GM19467 (cell line): ENCODE measurements at regions not wholly inside any gene's neighbourhood (a gene's known extent, or its start where the extent isn't known, plus 50 kb on each side); places are given as distances from the start of the nearest gene placed in this dataset.
"Not testable (repeated sequence)": the region's sequence is repeated elsewhere in the genome, so short reads cannot be mapped to it uniquely, and the experiment has no call there.

Experiments
- ATAC-seq: cut with Tn5 transposase; IDR thresholded peaks from one replicate; pipeline ENCODE4 v1.9.1; 2021; ENCODE audit warnings: mild to moderate bottlenecking, moderate library complexity; ENCODE audit not compliant: unreplicated experiment

DNA sequence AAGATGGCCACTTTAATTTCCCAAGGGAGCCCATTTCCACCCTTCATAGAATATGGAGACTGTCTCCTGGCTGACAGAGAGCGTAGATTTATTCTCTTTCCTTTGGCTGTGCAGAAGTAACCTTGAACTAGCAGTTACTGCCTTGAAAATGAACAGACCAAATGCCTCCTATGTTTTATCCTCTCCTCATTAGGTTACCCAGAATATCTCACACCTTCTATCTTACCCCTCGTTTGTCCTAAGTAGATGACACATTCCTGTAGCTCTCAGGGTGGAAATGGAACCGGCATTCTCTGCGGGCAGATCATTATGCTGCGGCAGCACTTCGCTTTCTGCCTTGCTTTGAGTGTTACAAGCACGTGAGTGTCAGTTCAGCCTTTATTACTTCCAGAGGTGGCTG, 336.5 kb downstream of the DCDC2C start:
- no peak for ATAC-seq

DNA sequence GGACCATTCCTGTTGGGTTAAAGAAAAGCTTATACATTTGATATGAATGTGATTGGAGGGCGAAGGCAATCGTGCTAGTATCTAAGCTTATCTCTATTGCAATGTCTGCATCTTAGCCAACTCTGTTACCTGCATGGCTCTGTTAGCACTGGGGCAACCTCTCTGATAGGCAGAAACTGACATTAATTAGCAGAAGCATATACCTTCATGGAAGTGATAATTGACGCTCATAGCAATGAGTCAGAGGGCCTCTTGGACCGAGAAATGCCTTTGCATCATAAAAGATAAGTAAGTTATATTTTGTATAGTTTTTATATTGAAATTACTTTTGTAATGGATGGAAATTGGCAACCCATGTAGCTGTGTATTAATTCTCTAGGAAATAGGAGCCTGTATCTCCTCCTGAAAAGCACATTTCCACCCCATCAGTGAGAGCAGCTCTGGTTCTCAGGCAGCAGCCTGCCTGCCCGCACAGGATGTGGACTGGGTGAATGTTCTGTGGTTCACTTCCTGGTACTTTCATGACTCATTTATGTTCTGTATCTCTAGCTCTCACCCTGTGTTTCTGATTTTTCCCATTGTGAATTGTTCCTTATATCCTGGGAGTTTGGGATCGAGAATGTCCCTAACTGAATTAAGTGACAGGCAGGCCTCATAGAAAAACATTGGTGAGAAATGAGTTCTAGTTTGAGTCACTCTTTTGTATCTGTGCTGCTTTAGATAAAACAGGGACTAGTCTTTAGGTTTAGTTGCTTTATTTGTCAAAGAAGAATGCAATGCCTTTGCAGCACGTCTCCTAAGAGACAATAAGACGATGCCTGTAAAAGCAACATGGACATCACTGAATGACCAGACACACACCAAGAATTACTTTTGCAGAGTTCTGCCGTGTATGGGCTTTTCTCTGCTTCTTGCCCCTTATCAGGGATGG, 344.9 kb downstream of the DCDC2C start:
- no peak for ATAC-seq

DNA sequence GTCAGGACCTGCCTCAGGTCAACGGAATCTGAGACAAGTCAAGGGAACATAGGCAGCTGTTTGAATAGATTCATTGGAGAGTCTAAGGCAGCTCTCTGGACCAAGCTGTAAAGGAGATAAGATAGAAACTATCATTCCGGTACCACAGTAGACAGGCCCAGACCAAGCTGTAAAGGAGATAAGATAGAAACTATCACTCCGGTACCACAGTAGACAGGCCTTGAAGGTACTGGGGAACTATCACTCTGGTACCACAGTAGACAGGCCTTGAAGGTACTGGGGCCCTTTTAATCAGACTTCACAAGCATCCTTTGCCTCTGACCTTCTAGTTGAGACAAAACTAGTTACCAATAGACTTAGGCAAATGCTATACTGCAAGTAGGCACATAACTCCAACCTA, 346.1 kb downstream of the DCDC2C start:
- no peak for ATAC-seq

DNA sequence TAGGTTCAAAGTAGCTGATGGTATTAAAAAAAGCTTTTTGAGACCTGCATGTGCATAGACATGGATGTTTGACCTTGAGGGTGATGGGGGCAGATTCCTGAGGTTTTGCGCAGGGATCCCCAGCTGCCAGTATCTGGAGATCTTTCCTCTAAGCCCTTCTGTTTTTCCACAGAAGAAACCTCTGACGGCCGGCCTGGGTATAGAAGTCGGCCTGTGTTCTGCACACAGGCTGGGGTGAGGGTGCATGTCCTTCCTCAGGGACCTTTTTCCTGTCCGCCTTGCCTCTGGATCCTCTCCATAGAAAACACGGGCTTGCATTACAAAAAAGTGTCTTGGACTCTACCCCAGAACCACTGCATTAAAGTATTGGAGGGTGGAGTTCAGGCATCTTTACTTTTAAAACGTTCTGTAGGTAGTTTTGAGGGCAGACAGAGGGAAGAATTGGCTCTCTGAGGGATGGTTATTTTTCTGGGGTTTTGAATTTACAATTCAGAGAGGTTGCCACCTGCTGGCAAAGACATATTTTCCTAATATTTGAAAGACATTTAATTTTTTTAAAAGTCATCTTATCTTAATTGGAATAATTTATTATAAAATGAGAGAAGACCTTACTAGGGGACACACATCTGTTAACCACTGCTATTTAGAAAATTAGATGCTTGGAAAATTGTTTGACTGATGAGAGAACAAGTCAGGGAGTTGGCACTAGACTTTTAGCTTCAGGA, 350.6 kb downstream of the DCDC2C start:
- ATAC-seq: no peak

DNA sequence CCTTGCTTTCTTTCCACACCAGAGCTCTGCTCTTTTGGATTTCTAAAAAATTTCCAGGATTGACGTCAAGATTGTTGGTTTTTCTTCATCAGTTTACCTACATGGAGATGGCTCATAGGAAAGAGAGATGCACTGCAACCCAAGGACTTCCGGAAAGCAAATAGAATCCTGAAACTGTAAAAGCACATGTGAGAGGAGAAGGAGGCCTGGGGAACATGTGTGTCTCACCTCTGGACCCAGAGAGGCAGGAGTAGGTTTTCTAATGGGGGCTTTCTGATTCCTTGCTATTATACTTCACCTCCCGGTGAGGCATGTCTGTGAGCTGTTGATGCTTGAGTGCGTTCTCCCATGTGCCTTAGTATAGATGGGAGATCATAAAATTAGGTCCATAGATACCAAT, 362.8 kb downstream of the DCDC2C start:
- ATAC-seq: no peak

DNA sequence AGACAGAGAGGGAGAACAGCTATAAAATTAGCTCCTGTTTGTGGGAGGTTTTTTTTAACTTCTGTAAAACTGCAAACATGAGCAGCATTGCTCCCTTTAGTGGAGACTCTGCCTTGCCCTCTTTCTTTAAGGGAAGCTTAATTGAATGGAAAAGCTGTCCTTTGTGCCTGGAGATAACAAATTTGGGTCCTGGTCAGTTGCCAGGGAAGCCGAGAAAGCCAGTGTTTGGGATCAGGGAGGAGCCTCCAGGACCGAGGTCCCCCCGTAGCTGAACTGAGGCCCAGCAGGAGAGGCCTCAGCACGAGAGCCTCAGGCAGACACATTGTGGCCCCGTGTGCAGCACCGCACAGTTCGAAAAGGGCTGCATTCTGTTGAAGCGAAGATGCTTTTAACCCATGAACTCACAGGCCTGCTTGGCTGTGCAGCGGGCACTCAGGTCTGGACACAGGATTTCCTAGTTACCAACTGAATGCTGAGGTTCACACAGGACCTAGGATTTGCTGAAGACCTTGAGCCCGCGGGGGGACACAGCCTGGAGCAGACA, 369.7 kb downstream of the DCDC2C start:
- no peak for ATAC-seq

DNA sequence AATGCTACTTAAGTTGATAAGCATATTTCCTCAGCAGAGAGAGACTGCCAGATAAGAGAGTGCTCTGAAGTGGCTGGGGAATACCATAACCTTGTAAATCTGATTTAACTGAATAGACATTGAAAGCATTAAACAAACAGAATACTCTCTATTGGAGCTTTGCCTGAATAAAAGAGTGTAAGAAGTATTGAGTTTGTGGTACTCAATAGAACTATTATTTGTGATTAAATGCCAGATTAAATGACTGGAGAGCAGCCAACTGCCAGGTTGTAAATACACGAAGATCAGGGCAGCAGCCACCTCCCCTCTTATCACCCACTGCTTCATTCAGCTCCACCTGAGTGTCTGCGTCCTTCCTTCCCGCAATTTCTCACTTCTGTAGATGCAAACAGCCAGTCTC, 373.6 kb downstream of the DCDC2C start:
- no peak for ATAC-seq

DNA sequence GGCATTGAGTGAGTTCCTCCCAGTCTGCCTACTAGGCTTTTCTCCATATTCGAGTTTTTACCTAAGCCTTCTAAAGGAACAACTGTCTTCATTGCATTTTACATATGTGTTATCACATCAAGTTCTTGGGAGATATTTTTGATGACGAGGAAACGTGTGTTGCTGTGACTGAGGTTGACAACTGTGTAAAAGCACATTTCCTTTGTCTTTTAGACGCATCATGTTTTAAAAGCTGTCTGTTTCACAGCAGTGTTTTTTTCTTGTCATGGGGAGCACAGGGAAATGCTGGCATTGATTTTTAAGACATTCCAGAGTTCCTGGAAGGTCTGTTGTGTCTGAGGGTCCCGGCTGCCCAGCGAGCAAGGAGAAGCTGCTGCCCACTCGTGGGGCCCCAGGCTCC, 381.8 kb downstream of the DCDC2C start:
- no peak for ATAC-seq

DNA sequence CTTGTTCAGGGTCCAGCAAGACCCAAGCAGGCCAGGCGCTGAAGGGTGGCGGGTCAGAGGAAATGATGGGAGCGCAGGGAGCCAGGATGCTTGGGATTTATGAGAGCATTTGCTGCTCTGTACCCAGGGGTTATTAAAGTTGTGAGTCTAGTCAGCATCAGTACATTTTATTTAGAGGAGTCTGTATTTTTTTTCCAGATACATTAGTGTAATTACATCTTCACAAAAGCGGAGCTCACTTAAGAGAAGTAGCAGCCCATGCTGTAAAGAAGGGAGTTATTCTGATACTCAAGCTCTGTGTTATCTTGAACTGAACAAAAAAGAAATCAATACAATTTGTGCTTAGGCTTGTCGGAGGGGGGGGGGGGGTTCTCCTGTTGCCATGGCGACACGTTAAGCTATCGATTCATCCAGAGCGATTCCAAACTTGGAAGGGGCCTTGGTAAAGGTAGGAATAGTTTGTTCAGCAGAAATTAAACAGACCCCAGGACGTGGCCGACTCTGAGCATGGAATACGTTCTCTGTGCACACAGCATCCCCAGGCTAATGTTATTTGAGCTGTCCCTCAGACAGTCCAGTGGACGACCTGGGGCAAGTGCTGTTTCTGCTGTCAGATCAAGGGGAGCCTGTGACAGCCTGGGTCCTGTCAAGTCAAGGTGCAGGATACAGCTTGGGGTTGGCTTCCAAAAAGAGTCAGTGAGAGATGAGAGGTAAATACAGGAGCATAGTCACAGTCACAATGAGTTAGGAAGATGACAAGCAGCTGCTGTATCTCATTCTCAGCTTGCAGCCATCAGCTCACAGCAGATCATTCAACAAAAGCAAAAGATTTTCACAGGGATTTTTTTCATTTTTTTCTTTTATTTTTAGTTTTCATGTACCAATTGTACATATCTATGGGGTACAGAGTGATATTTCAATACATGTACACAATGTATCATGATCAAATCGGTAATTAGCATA, 387.6 kb downstream of the DCDC2C start:
- no peak for ATAC-seq

DNA sequence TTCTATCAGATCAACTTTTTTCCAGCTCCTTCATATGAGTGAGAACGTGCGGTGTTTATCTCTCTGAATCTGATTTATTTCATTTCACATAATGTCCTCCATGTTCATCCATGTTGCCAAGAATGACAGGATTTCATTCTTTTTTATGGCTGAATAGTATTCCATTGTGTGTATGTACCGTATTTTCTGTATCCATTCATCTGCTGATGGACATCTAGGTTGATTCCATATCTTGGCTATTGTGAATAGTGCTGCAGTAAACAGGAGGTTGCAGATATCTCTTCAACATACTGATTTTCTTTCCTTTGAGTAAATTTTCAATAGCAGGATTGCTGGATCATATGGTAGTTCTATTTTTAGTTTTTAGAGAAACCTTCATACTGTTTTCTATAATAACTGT, 388.5 kb downstream of the DCDC2C start:
- ATAC-seq: no peak

DNA sequence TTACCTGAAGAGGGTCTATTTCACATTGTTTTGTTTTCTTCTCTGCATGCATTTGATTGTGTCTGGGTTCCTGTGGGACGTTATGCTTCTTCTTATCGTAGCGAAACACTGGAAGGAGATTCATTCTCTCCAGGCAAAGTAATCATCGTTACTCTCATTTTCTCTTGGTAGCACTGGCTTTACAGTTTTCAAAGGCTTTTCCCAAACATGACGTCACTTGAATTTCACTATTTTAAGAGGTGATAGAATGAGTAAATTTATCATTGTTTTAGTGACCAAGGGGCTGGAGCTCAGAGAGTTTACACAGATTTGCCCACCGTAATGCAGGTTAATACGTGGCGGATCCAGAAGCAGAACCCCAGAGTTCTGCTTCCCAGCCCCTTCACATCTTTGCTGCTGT, 391.4 kb downstream of the DCDC2C start:
- no peak for ATAC-seq

DNA sequence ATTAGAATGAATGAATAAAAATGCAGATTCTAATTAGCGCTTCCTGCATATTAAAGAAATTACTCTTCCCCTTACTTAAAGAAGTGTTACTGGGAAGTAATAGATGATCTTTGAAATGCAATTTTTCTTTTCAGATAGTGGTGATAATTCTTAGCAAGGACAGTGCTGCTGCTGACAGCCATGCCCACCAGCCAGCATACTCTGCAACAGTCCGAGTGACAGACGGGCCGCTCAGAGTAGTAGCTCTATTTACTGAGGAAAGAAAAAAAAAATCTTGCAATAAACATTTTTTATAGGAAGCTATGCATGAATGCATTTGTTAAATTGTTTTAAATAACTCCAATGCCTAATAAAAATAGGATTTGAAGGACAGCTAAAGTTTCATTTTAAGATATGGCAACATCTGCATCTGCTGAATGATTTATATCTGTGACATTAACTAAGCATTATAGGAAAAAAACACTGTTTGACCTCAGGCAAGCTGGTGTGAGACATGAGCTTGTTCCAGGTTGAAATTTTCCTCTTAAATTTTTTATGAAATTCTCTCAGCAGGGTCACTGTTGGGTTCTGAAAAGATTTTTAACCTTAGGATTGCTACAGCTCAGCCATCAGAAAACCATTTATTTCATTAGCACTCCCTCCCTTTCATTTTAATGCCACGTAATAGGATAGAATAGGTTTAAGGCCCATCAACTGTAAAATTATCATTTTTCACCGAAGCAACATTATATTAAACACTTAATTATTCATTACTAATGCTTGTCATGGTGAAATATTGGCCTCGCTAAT, 393.8 kb downstream of the DCDC2C start:
- ATAC-seq: no peak

DNA sequence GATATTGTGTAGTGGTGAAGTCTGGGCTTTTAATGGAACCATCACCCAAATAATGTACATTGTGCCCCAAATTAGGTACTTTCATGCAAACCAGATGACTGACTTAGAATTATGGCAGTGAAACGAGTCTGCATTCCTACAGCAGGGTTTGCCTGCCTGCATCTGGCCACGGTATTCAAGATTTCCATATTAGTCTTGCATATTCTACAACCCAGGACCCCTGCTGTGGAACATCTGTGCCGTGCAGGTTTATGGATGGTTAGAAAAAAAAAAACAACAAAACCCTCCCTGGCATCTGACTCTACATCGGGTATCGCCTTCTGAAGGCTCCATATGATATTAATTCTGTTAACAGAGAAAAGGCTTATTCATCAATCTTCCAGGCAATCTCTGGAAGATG, 394.8 kb downstream of the DCDC2C start:
- no peak for ATAC-seq

DNA sequence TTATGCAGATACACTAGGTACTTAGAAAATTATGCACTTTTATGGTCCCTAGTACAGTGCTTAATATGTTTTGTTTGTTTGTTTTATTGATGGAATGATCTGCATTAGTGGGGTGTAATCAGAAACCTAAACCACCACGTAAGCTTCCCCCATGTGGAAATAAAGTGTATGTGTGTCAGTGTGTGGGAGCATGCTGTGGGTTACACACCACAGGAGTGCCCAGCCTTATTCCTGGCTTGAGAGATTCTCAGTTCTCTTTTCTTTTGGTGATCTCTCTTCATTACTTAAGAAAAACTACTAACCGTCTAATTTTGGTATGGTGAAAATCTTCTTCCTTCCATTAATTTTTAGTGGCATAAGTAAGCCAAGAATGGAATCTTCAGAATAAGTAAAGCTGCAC, 398.6 kb downstream of the DCDC2C start:
- no peak for ATAC-seq

DNA sequence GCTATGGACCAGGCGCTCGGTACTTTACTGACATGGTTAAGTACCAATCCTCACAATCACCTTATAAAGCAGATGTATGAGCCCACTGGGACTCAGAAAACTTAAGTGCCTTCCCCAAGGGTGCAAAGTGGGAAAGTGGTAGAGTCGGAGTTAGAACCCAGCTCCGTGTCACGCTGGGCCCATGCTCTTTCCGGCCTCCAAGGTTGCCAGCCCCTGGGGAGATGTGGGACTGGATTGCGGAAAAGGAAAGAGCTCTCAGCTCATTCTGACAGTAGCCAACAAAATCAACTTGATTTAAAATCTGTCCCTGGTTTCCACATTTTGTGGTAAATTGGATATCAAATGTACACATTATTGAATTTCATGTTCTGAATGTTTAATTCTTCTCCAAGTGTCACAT, 403.8 kb downstream of the DCDC2C start:
- no peak for ATAC-seq

DNA sequence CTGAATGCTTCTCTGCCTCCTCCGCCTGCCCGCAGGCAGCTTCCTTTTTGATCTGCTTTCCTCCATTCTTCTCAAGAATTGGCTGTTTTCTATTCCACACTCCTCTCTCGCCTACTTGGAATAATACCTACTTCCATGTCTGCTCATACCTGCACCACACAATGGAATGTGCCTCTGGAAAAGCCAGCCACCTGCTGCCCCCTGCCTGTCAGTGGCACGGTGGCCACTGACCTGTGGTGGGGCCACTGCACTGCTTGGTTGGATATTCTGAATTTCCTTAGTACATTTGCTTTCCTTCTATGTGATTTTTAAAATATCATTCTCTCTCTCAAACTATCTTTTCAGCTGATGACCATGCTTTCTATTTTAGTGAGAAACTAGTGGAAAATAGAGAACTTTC, 406.9 kb downstream of the DCDC2C start:
- no peak for ATAC-seq

DNA sequence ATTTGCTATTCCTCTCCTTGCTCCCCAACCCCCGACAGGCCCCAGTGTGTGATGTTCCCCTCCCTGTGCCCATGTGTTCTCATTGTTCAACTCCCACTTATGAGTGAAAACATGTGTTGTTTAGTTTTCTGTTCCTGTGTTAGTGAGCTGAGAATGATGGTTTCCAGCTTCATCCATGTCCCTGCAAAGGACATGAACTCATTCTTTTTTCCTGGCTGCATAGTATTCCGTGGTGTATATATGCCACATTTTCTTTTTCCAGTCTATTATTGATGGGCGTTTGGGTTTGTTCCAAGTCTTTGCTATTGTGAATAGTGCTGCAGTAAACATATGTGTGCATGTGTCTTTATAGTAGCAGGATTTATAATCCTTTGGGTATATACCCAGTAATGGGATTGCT, 412.1 kb downstream of the DCDC2C start:
- not testable (repeated sequence) for ATAC-seq

DNA sequence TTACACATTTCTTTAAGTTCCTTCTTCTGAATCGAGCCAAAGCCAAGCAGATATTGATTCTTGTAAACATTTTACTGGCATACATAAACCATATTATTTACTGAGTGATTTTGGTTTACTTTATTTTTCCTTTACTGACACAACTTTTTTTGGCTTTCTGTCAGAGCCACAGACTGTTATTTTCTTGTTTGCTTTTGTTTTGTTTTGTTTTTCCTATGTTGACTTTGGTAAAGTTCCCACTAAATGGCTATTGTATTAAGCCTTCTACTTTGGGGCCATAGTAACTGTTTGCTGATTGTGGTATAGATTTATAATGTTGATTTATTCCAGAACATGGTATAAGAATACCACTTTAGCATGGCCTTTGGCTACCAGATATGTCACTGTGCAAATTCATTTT, 419.4 kb downstream of the DCDC2C start:
- no peak for ATAC-seq

DNA sequence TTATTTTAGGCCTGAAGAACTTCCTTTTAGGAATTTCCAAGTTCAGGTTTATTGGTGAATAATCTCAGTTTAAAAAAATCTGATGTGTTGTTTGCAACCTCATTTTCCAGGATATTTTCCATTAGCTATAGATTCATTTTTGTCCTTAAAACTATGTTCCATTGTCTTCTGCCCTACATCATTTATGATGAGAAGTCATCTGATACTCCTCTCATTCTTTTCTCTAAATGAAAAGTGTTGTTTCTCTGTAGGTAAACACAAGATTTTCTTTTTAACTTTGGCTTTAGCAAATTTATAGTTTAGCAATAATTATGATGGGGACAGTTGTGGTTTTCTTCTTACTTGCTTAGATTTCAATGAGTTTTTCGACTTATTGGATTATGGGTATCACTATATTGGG, 427.3 kb downstream of the DCDC2C start:
- no peak for ATAC-seq
